ENCODE measurements at regions not wholly inside any gene's neighbourhood (a gene's known extent, or its start where the extent isn't known, plus 50 kb on each side); places are given as distances from the start of the nearest gene placed in this dataset.
A peak's percentile ranks its signal among the peaks of the same experiment; 100 is the strongest.

DNA sequence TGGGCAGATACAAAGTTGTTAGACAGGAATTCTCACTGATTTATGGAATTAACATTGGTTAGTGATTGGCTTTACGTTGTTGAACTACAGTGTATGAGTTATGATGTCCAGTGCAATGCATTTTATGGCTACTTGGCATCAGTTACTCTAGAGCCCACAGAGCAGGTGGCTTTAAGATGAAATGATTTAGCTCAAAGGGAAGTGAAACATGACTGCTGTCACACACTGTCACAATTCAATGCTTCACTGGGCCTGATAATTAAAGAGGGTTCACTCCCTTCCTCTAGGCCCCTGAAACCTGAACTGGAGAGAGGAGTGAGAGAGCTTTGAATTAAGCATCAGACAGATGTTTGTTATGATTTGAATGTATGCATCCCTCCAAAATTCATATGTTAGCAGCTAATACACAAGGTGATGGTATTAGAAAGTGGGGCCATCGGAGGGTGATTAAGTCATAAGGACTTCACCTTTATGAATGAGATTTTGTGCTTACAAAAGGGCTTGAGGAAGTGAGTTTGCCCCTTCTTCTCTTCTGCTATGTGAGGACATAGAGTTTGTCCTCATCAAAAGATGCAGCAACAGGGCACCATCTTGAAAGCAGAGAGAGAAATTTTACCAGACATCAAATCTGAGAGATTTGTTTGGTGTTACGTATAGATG is 175.8 kb upstream of the GRIN2B start:
- no peak for DNase-seq
- no peaks in the 10 kb centered on the region for H3K9me3 ChIP-seq
- no peak for TF ChIP-seq POLR2A (IDR thresholded peaks at IDR 0.05)
- no peak for TF ChIP-seq CTCF (IDR thresholded peaks at IDR 0.05 in 8 of 11, conservative IDR thresholded peaks at IDR 0.05 in 3 of 11)
- TF ChIP-seq POLR2AphosphoS5 (IDR thresholded peaks at IDR 0.05) = no peak
- intact Hi-C loops (cut with DNase I; ENCODE audit: low total_unique reads) = no loop called here
- no peaks in the 10 kb centered on the region for H3K27me3 ChIP-seq (replicated peaks in 1 of 7)
- 75 to 82% (median 77%) methylated on average over 3 of the region's 3 CpGs for WGBS, 5 donors
- no peak overlapping the region for H3K4me3 ChIP-seq
- no peaks in the 10 kb centered on the region for H3K36me3 ChIP-seq
- peaks cover 0 to 46% (median 10%) of the 10 kb centered on the region in 6 donors for H3K4me1 ChIP-seq
- peak overlapping the region in 6 of 8 donors; percentile 10 to 77 (median 58) for H3K27ac ChIP-seq

- Histone ChIP-seq H3K27ac (no peak overlapping the region), H3K4me3 (no peak overlapping the region), H3K9me3 (no peaks in the 10 kb centered on the region), H3K4me1 (peaks cover 0 to 6% (median 0%) of the 10 kb centered on the region in 6 donors), H3K36me3 (no peaks in the 10 kb centered on the region), H3K27me3 (replicated peaks in 1 of 7) (peaks cover 0 to 5% (median 0%) of the 10 kb centered on the region in 7 donors)
- no peak for TF ChIP-seq POLR2A (IDR thresholded peaks at IDR 0.05)
- TF ChIP-seq CTCF (IDR thresholded peaks at IDR 0.05 in 8 of 11, conservative IDR thresholded peaks at IDR 0.05 in 3 of 11) = no peak
- TF ChIP-seq POLR2AphosphoS5 (IDR thresholded peaks at IDR 0.05) = no peak
- no peak for DNase-seq
- WGBS, 5 donors = 85 to 91% (median 87%) methylated on average over 8 of the region's 8 CpGs
- intact Hi-C loops (cut with DNase I; ENCODE audit: low total_unique reads) = loop anchor here (10.0 kb wide), 1 partner anchor 809 kb away; no protein-coding TSS in a partner anchor
These were observed 182.9 kb upstream of the GRIN2B start for GRCh38 chr12:14164266-14164665.

DNA sequence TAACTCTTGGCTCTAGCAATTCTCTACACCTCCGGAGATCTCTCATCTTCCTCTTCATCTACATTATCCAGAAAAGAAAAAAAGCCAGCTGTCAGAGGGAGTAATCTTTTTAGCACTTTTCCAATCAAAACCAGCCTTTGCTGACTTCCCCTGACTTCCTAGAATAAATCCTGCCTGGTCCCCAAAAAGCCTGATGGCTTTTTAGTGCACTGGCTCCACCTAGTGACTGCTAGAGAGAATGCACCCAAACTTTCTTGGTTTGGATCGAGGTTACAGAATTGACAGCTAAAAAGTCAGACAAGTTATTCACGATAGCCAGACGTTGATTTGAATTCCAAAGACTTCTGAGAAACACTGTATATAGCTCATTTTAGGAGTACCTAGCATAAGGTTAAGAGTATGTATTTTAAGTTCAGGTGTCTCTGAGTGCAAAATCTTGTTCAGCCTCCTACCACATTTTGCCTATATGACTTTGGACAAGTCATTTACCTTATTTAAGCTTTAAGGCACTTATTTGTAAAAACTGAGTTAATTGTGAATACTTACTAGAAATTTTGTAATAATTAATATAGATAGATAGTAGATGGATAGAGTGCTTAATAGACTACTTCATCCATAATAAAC is 185.7 kb upstream of the GRIN2B start:
- DNase-seq = no peak

More for the DNA sequence above, 185.7 kb upstream of the GRIN2B start:
- H3K27me3 ChIP-seq (replicated peaks in 1 of 7) = peaks cover 0 to 5% (median 0%) of the 10 kb centered on the region in 7 donors
- no peak overlapping the region for H3K4me3 ChIP-seq
- H3K36me3 ChIP-seq = no peaks in the 10 kb centered on the region
- intact Hi-C loops (cut with DNase I; ENCODE audit: low total_unique reads) = loop anchor here (2.0 to 10.0 kb wide), 3 partner anchors 304 to 812 kb away; no protein-coding TSS in a partner anchor
- no peaks in the 10 kb centered on the region for H3K9me3 ChIP-seq
- H3K27ac ChIP-seq = no peak overlapping the region
- TF ChIP-seq POLR2AphosphoS5 (IDR thresholded peaks at IDR 0.05) = no peak
- TF ChIP-seq CTCF (IDR thresholded peaks at IDR 0.05 in 8 of 11, conservative IDR thresholded peaks at IDR 0.05 in 3 of 11) = peak; percentile 42 to 92 (median 83)
- 3 to 8% (median 6%) methylated on average over 4 of the region's 4 CpGs for WGBS, 5 donors
- H3K4me1 ChIP-seq = peaks cover 0 to 6% (median 0%) of the 10 kb centered on the region in 6 donors

Measured in spleen (tissue), 11 donors.